Stimulated activated CD4-positive, alpha-beta T cell treated with anti-CD3 and anti-CD28 coated beads, Interleukin-4, amount 100 ng/mL, for 48 hours (primary cell): ENCODE measurements at regions not wholly inside any gene's neighbourhood (a gene's known extent, or its start where the extent isn't known, plus 50 kb on each side); places are given as distances from the start of the nearest gene placed in this dataset.
"Not testable (repeated sequence)": the region's sequence is repeated elsewhere in the genome, so short reads cannot be mapped to it uniquely, and the experiment has no call there.

Source experiments
- DNase-seq, 2 donors: peaks; one replicate each; pipeline ENCODE4 v3.0.0-alpha.2; 2020; ENCODE audit warnings: low read depth in 2 of 2

- peak; percentile 99 for DNase-seq
These were observed 131.1 kb upstream of the ALDH3B2 start for GRCh38 chr11:67805253-67806126.

- DNase-seq = not testable (repeated sequence)
These were observed 130.2 kb upstream of the ALDH3B2 start for GRCh38 chr11:67804435-67805252.

- DNase-seq = not testable (repeated sequence)
These were observed 129.1 kb upstream of the ALDH3B2 start for GRCh38 chr11:67803519-67803918.

- not testable (repeated sequence) for DNase-seq
These were observed 128.6 kb upstream of the ALDH3B2 start for GRCh38 chr11:67803055-67803454.

- DNase-seq = not testable (repeated sequence)
These were observed 128.2 kb upstream of the ALDH3B2 start for GRCh38 chr11:67802623-67803022.

GRCh38 chr11:67801397-67801796, 127.0 kb upstream of the ALDH3B2 start:
- not testable (repeated sequence) for DNase-seq

- DNase-seq = not testable (repeated sequence)
These were observed 126.2 kb upstream of the ALDH3B2 start for GRCh38 chr11:67800591-67800990.

GRCh38 chr11:67799808-67800207, 125.4 kb upstream of the ALDH3B2 start:
- DNase-seq = not testable (repeated sequence)

GRCh38 chr11:67797726-67798521, 123.5 kb upstream of the ALDH3B2 start:
- not testable (repeated sequence) for DNase-seq

GRCh38 chr11:67795746-67796145, 121.3 kb upstream of the ALDH3B2 start:
- no peak for DNase-seq

GRCh38 chr11:67793750-67794149, 119.3 kb upstream of the ALDH3B2 start:
- DNase-seq = not testable (repeated sequence)

- peak; percentile 17 to 35 for DNase-seq
These were observed 118.0 kb upstream of the ALDH3B2 start for GRCh38 chr11:67792273-67792990.

- DNase-seq = not testable (repeated sequence)
These were observed 117.3 kb upstream of the ALDH3B2 start for GRCh38 chr11:67791598-67792170.

GRCh38 chr11:67788341-67788695, 113.9 kb upstream of the ALDH3B2 start:
- not testable (repeated sequence) for DNase-seq

GRCh38 chr11:67787681-67788340, 113.4 kb upstream of the ALDH3B2 start:
- DNase-seq = not testable (repeated sequence)

- not testable (repeated sequence) for DNase-seq
These were observed 107.5 kb upstream of the ALDH3B2 start for GRCh38 chr11:67781967-67782366.

- not testable (repeated sequence) for DNase-seq
These were observed 107.1 kb upstream of the ALDH3B2 start for GRCh38 chr11:67781506-67781905.

GRCh38 chr11:67780056-67780455, 105.6 kb upstream of the ALDH3B2 start:
- DNase-seq = no peak

GRCh38 chr11:67779189-67779875, 104.9 kb upstream of the ALDH3B2 start:
- DNase-seq = not testable (repeated sequence)
